Astrocyte (in vitro differentiated cells and primary cell): ENCODE measurements at regions not wholly inside any gene's neighbourhood (a gene's known extent, or its start where the extent isn't known, plus 50 kb on each side); places are given as distances from the start of the nearest gene placed in this dataset.

Source experiments
- DNase-seq: peaks from one replicate; pipeline ENCODE4 v3.0.0-alpha.2; 2010; ENCODE audit warnings: low read depth
- FAIRE-seq: peaks from 2 replicates; lab custom pipeline; 2011; peaks lifted over from hg19 to GRCh38; lab: Jason Lieb, UNC
- H2AFZ ChIP-seq: 2 replicates; pipeline ENCODE4 v1.6.0; 2012; ENCODE audit warnings: low read depth, low read length, inconsistent platforms
- H3K27ac ChIP-seq: 2 replicates; pipeline ENCODE4 v1.5.1; 2011; ENCODE audit warnings: low read depth, low read length, inconsistent platforms
- H3K27me3 ChIP-seq: 2 replicates; pipeline ENCODE4 v1.6.0; 2011; ENCODE audit warnings: low read length, inconsistent platforms; ENCODE audit not compliant: insufficient read depth
- H3K36me3 ChIP-seq: 2 replicates; pipeline ENCODE4 v1.5.1; 2011; ENCODE audit warnings: low read length, inconsistent platforms; ENCODE audit not compliant: insufficient read depth
- H3K4me1 ChIP-seq: 2 replicates; pipeline ENCODE4 v1.5.1; 2011; ENCODE audit warnings: low read length, inconsistent platforms; ENCODE audit not compliant: insufficient read depth
- H3K4me2 ChIP-seq: 2 replicates; pipeline ENCODE4 v1.6.0; 2012; ENCODE audit warnings: low read length, inconsistent platforms
- H3K4me3 ChIP-seq: 2 replicates; pipeline ENCODE4 v1.5.1; 2011; ENCODE audit warnings: low read depth, mild to moderate bottlenecking, low read length, inconsistent platforms; ENCODE audit not compliant: insufficient read depth
- H3K79me2 ChIP-seq: 2 replicates; pipeline ENCODE4 v1.6.0; 2012; ENCODE audit warnings: mild to moderate bottlenecking, low read length, inconsistent platforms; ENCODE audit not compliant: insufficient read depth
- H3K9ac ChIP-seq: 2 replicates; pipeline ENCODE4 v1.6.0; 2012; ENCODE audit warnings: mild to moderate bottlenecking, low read length, inconsistent platforms
- H3K9me3 ChIP-seq: 2 replicates; pipeline ENCODE4 v1.5.1; 2012; ENCODE audit warnings: low read depth, mild to moderate bottlenecking, low read length, inconsistent platforms; ENCODE audit not compliant: insufficient read depth
- H4K20me1 ChIP-seq: 2 replicates; pipeline ENCODE4 v1.6.0; 2012; ENCODE audit warnings: low read length, inconsistent platforms; ENCODE audit not compliant: insufficient read depth
- H3K27ac Mint-ChIP-seq: one replicate; pipeline ENCODE4 v1.8.0; 2021; ENCODE audit warnings: mild to moderate bottlenecking, mixed read lengths; ENCODE audit not compliant: unreplicated experiment
- H3K27me3 Mint-ChIP-seq: one replicate; pipeline ENCODE4 v1.8.0; 2021; ENCODE audit warnings: low read depth, mixed read lengths; ENCODE audit not compliant: unreplicated experiment
- H3K36me3 Mint-ChIP-seq: one replicate; pipeline ENCODE4 v1.8.0; 2021; ENCODE audit warnings: low read depth, mixed read lengths; ENCODE audit not compliant: unreplicated experiment
- H3K4me1 Mint-ChIP-seq: one replicate; pipeline ENCODE4 v1.8.0; 2021; ENCODE audit warnings: low read depth, mixed read lengths; ENCODE audit not compliant: unreplicated experiment
- H3K4me3 Mint-ChIP-seq: one replicate; pipeline ENCODE4 v1.8.0; 2021; ENCODE audit warnings: mild to moderate bottlenecking, moderate library complexity, mixed read lengths; ENCODE audit not compliant: unreplicated experiment
- H3K9me3 Mint-ChIP-seq: one replicate; pipeline ENCODE4 v1.8.0; 2021; ENCODE audit warnings: mild to moderate bottlenecking, mixed read lengths; ENCODE audit not compliant: unreplicated experiment
- EZH2 ChIP-seq: IDR thresholded peaks from 2 replicates; pipeline ENCODE4 v1.6.1; 2012; ENCODE audit warnings: mild to moderate bottlenecking, low read length, inconsistent platforms; ENCODE audit not compliant: insufficient read depth
- TF ChIP-seq, protein P1 (sequence below): IDR thresholded peaks from 2 replicates; pipeline ENCODE4 v1.5.1; 2011; ENCODE audit warnings: low read depth, mild to moderate bottlenecking, inconsistent platforms, low read length, moderate library complexity; ENCODE audit not compliant: insufficient read depth

DNA sequence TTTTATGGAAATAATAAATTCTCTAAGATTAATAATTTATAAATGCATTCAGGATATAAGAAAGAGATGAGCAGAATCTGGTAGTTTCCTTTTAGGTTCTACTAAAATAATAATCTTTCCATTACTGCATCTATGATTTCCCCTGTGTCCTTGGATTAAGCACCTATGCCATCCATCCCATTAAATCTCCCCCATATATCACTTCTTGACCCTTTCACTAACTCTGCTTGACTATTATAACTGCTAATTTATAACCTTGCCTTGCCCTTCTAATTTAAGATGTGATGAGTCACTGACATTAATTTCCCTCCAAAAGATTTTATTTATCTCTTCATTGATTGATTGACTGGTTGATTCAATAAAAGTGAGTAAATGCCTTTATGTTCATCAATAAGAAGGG, 348.3 kb upstream of the LRATD1 start:
- Mint-ChIP-seq H3K36me3 (no peaks in the 10 kb centered on the region), H3K4me3 (no peak overlapping the region)
- DNase-seq: no peak

DNA sequence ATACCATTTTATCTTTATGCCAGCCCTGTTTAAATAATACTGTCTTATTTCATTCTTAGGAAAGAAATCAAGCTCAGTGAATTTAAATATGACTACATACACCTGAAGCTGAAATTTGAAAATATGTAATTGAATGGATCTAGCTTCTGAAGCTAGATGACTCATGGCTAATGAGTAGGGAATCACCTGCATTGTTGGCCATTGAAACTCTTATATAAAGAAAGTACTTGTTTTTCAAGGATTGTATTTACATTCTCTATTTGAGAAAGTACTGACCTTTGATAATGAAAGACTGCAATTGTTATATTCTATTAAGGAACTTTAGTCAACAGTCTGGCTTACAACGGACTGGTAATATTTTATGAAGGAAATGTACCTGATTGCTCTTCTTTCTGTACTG, 346.7 kb upstream of the LRATD1 start:
- H3K4me3 ChIP-seq: no peak overlapping the region
- H3K9me3 Mint-ChIP-seq: no peaks in the 10 kb centered on the region
- H3K4me1 ChIP-seq: no peaks in the 10 kb centered on the region
- no peak for FAIRE-seq
- H3K36me3 Mint-ChIP-seq: no peaks in the 10 kb centered on the region
- H3K9ac ChIP-seq: no peak overlapping the region
- H3K36me3 ChIP-seq: no peaks in the 10 kb centered on the region
- no peak overlapping the region for H3K4me3 Mint-ChIP-seq
- no peaks in the 10 kb centered on the region for H3K9me3 ChIP-seq
- H3K4me1 Mint-ChIP-seq: no peaks in the 10 kb centered on the region
- H3K27me3 Mint-ChIP-seq: no peaks in the 10 kb centered on the region
- no peak for DNase-seq
- H4K20me1 ChIP-seq: no peaks in the 10 kb centered on the region
- no peak for TF ChIP-seq EZH2
- TF ChIP-seq, protein P1, sequence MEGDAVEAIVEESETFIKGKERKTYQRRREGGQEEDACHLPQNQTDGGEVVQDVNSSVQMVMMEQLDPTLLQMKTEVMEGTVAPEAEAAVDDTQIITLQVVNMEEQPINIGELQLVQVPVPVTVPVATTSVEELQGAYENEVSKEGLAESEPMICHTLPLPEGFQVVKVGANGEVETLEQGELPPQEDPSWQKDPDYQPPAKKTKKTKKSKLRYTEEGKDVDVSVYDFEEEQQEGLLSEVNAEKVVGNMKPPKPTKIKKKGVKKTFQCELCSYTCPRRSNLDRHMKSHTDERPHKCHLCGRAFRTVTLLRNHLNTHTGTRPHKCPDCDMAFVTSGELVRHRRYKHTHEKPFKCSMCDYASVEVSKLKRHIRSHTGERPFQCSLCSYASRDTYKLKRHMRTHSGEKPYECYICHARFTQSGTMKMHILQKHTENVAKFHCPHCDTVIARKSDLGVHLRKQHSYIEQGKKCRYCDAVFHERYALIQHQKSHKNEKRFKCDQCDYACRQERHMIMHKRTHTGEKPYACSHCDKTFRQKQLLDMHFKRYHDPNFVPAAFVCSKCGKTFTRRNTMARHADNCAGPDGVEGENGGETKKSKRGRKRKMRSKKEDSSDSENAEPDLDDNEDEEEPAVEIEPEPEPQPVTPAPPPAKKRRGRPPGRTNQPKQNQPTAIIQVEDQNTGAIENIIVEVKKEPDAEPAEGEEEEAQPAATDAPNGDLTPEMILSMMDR: no peak
- H3K4me2 ChIP-seq: no peak overlapping the region
- no peaks in the 10 kb centered on the region for H3K79me2 ChIP-seq
- no peaks in the 10 kb centered on the region for H3K27me3 ChIP-seq
- no peak overlapping the region for H2AFZ ChIP-seq
- no peak overlapping the region for H3K27ac ChIP-seq
- no peak overlapping the region for H3K27ac Mint-ChIP-seq

More for the DNA sequence above, 348.3 kb upstream of the LRATD1 start:
- Histone ChIP-seq H3K4me3 (no peak overlapping the region), H3K36me3 (no peaks in the 10 kb centered on the region), H3K27me3 (no peaks in the 10 kb centered on the region), H4K20me1 (no peaks in the 10 kb centered on the region), H2AFZ (no peak overlapping the region), H3K27ac (no peak overlapping the region), H3K9me3 (no peaks in the 10 kb centered on the region), H3K79me2 (no peaks in the 10 kb centered on the region), H3K4me1 (no peaks in the 10 kb centered on the region), H3K9ac (no peak overlapping the region), H3K4me2 (no peak overlapping the region)
- no peak for FAIRE-seq
- no peak overlapping the region for H3K27ac Mint-ChIP-seq
- no peaks in the 10 kb centered on the region for H3K27me3 Mint-ChIP-seq
- H3K4me1 Mint-ChIP-seq: no peaks in the 10 kb centered on the region
- TF ChIP-seq, protein P1: no peak
- no peak for TF ChIP-seq EZH2
- H3K9me3 Mint-ChIP-seq: no peaks in the 10 kb centered on the region

DNA sequence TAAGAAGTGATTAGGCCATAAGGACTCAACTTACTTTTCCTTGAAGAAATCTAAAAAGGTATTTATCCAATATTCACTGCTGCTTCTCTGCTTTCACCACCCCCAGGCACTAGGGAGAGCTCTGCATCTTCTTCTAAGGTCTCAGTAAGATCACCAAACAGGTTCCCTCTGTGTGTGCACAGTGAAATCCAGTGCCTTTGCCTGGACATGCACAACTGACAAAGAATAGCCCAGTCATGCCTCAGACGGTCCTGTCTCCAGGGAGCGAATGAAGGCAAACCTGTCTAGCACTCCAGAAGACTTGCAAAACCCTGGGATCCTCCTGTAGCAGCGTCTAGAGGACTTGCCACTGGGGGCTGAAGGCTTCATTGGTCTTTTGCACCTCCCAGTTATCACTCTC, 344.5 kb upstream of the LRATD1 start:
- no peak overlapping the region for H3K27ac ChIP-seq
- H3K9me3 ChIP-seq: no peaks in the 10 kb centered on the region
- H3K4me3 ChIP-seq: no peak overlapping the region
- no peaks in the 10 kb centered on the region for H3K9me3 Mint-ChIP-seq
- H3K36me3 ChIP-seq: no peaks in the 10 kb centered on the region
- H3K9ac ChIP-seq: no peak overlapping the region
- H3K4me1 ChIP-seq: no peaks in the 10 kb centered on the region
- H3K4me1 Mint-ChIP-seq: no peaks in the 10 kb centered on the region
- H3K27me3 ChIP-seq: no peaks in the 10 kb centered on the region
- FAIRE-seq (no peak), DNase-seq (no peak)
- H4K20me1 ChIP-seq: no peaks in the 10 kb centered on the region
- H3K4me3 Mint-ChIP-seq: no peak overlapping the region
- no peaks in the 10 kb centered on the region for H3K79me2 ChIP-seq
- no peaks in the 10 kb centered on the region for H3K27me3 Mint-ChIP-seq
- H3K36me3 Mint-ChIP-seq: no peaks in the 10 kb centered on the region
- no peak overlapping the region for H2AFZ ChIP-seq
- no peak overlapping the region for H3K27ac Mint-ChIP-seq
- no peak for TF ChIP-seq EZH2
- TF ChIP-seq, protein P1: no peak
- H3K4me2 ChIP-seq: no peak overlapping the region
